ENCODE measurements at regions not wholly inside any gene's neighbourhood (a gene's known extent, or its start where the extent isn't known, plus 50 kb on each side); places are given as distances from the start of the nearest gene placed in this dataset.

GRCh38 chr3:5542472-5542871 lies 355.0 kb downstream of the EDEM1 start:
- TF ChIP-seq EZH2 (IDR thresholded peaks at IDR 0.05; ENCODE audit: low read depth) (no peak), CTCF (conservative IDR thresholded peaks at IDR 0.05) (no peak)
